Prostate gland (tissue), 2 donors: ENCODE measurements at regions not wholly inside any gene's neighbourhood (a gene's known extent, or its start where the extent isn't known, plus 50 kb on each side); places are given as distances from the start of the nearest gene placed in this dataset.

Experiments used
- CTCF ChIP-seq, 4 experiments: fragments of 200-600 bp in 2 of 4; fragments of 450-650 bp in 2 of 4; sonication (generic) in 2 of 4; IDR thresholded peaks; 1 replicate in 3 of 4; 2 replicates in 1 of 4; pipeline ENCODE4 v1.5.1; 2016 to 2019; ENCODE audit warnings: antibody characterized with exemption in 4 of 4, mild to moderate bottlenecking in 2 of 4, moderate library complexity in 2 of 4
- POLR2A ChIP-seq: fragments of 450-650 bp; IDR thresholded peaks from one replicate; pipeline ENCODE4 v1.6.1; 2016; ENCODE audit warnings: antibody characterized with exemption, mild to moderate bottlenecking
- POLR2AphosphoS5 ChIP-seq: sonication (generic); formaldehyde crosslinking; IDR thresholded peaks from one replicate; pipeline ENCODE4 v1.6.1; 2017; ENCODE audit warnings: antibody characterized with exemption

GRCh38 chr2:198312596-198313483 lies 508.4 kb downstream of the PLCL1 start:
- TF ChIP-seq POLR2AphosphoS5 (no peak), CTCF (IDR thresholded peaks at IDR 0.05) (no peak), POLR2A (no peak)
